Panc1 (cell line): ENCODE measurements at regions not wholly inside any gene's neighbourhood (a gene's known extent, or its start where the extent isn't known, plus 50 kb on each side); places are given as distances from the start of the nearest gene placed in this dataset.
"Not testable (repeated sequence)": the region's sequence is repeated elsewhere in the genome, so short reads cannot be mapped to it uniquely, and the experiment has no call there.

Source experiments
- ATAC-seq: fragments of 200-7000 bp; cut with Tn5 transposase; 2 replicates; pipeline ENCODE4 v1.9.1; 2020; ENCODE audit warnings: mild to moderate bottlenecking, moderate library complexity
- BruUV-seq: library from RNA; stranded (reverse); fragments of 400-500 nt; replicated peaks from 2 replicates; lab custom pipeline; 2021; lab: Mats Ljungman, UMichigan
- CTCF ChIA-PET: fragments of 300-600 bp; sonication (Branson Sonifier 250); formaldehyde crosslinking; loops from one replicate; lab custom pipeline; 2022; ENCODE audit warnings: antibody characterized with exemption; lab: Charles Lee
- POLR2A ChIA-PET: fragments of 300-600 bp; sonication (Branson Sonifier 250); formaldehyde crosslinking; loops from one replicate; lab custom pipeline; 2022; ENCODE audit warnings: antibody characterized with exemption; lab: Charles Lee
- DNase-seq: peaks from one replicate; pipeline ENCODE4 v3.0.0-alpha.2; 2010; ENCODE audit warnings: low read depth, low spot score
- H3K27ac ChIP-seq: 2 replicates; pipeline ENCODE4 v1.5.1; 2011; ENCODE audit warnings: mild to moderate bottlenecking, low read length, inconsistent platforms
- H3K27me3 ChIP-seq: fragments of 200-500 bp; sonication (Bioruptor generic); 2 replicates; pipeline ENCODE4 v1.6.0; 2014; ENCODE audit warnings: low read length, inconsistent platforms; ENCODE audit not compliant: control insufficient read depth, insufficient read depth
- H3K36me3 ChIP-seq: fragments of 200-500 bp; sonication (Bioruptor generic); 2 replicates; pipeline ENCODE4 v1.5.1; 2014; ENCODE audit warnings: inconsistent platforms, mild to moderate bottlenecking, low read length, moderate library complexity; ENCODE audit not compliant: control insufficient read depth, insufficient read depth
- H3K4me1 ChIP-seq: 2 replicates; pipeline ENCODE4 v1.5.1; 2011; ENCODE audit warnings: inconsistent platforms, mild to moderate bottlenecking, low read length, moderate library complexity; ENCODE audit not compliant: control insufficient read depth, insufficient read depth
- H3K4me3 ChIP-seq, 2 experiments: 2 replicates each; pipeline ENCODE4 v1.5.1; 2011 to 2012; ENCODE audit warnings: low read depth in 2 of 2, low read length in 2 of 2, mild to moderate bottlenecking in 2 of 2, inconsistent platforms in 1 of 2, moderate library complexity in 1 of 2
- H3K9me3 ChIP-seq: fragments of 200-500 bp; sonication (Bioruptor generic); 2 replicates; pipeline ENCODE4 v1.5.1; 2014; ENCODE audit warnings: low read depth, mild to moderate bottlenecking, inconsistent platforms, low read length, moderate library complexity; ENCODE audit not compliant: control insufficient read depth, insufficient read depth
- CTCF ChIP-seq: fragments of 450-650 bp; IDR thresholded peaks from 2 replicates; pipeline ENCODE4 v1.5.1; 2017; ENCODE audit warnings: mild to moderate bottlenecking
- POLR2AphosphoS5 ChIP-seq: IDR thresholded peaks from 2 replicates; pipeline ENCODE4 v1.6.1; 2012; ENCODE audit warnings: mild to moderate bottlenecking, low read depth, low read length, moderate library complexity
- REST ChIP-seq, 2 experiments: IDR thresholded peaks; 2 replicates each; pipeline ENCODE4 v1.6.1; 2011 to 2012; ENCODE audit warnings: low read depth in 2 of 2, control low read depth in 1 of 2, low read length in 1 of 2, mild to moderate bottlenecking in 1 of 2, moderate library complexity in 1 of 2; ENCODE audit not compliant: insufficient read depth in 1 of 2
- SIN3A ChIP-seq: IDR thresholded peaks from 2 replicates; pipeline ENCODE4 v1.6.1; 2012; ENCODE audit warnings: low read depth, mild to moderate bottlenecking, low read length, moderate library complexity, borderline replicate concordance; ENCODE audit not compliant: insufficient read depth
- TCF7L2 ChIP-seq: IDR thresholded peaks from 2 replicates; pipeline ENCODE4 v1.6.1; 2011; ENCODE audit warnings: mild to moderate bottlenecking, low read depth, low read length, inconsistent platforms
- in situ Hi-C: cut with HindIII; loops from 2 replicates; pipeline ENCODE4 v1.10.0; 2016; ENCODE audit warnings: low sequenced_read_pairs, low pct_unique_long_range_greater_than_20kb
- intact Hi-C: fragments of 100-400 bp; cut with micrococcal nuclease; formaldehyde crosslinking; loops from one replicate; pipeline ENCODE4 v1.10.0; 2022; ENCODE audit not compliant: unreplicated experiment

GRCh38 chr17:14575471-14575953 lies 274.6 kb downstream of the HS3ST3B1 start:
- no peak overlapping the region for H3K4me3 ChIP-seq
- H3K4me1 ChIP-seq: no peaks in the 10 kb centered on the region
- ChIA-PET POLR2A (no interaction called here), CTCF (no interaction called here)
- no peaks in the 10 kb centered on the region for H3K9me3 ChIP-seq
- DNase-seq: no peak
- intact Hi-C loops (no loop called here), in situ Hi-C loops (no loop called here)
- no peaks in the 10 kb centered on the region for H3K36me3 ChIP-seq
- no peak for ATAC-seq
- TF ChIP-seq CTCF (no peak), TCF7L2 (no peak), SIN3A (no peak), POLR2AphosphoS5 (no peak), REST (IDR thresholded peaks at IDR 0.05; ENCODE audit: insufficient read depth in 1 of 2, low read depth in 2 of 2, low read length in 1 of 2) (no peak)
- no TSS peak for BruUV-seq
- H3K27ac ChIP-seq: no peak overlapping the region
- no peaks in the 10 kb centered on the region for H3K27me3 ChIP-seq

GRCh38 chr17:14560325-14560724 lies 259.4 kb downstream of the HS3ST3B1 start:
- H3K4me1 ChIP-seq, BruUV-seq, H3K27ac ChIP-seq, H3K36me3 ChIP-seq, ATAC-seq, intact Hi-C loops, H3K27me3 ChIP-seq, DNase-seq, H3K9me3 ChIP-seq, in situ Hi-C loops, CTCF ChIA-PET, H3K4me3 ChIP-seq: not testable (repeated sequence)
- POLR2A ChIA-PET: interaction anchor here (0.7 kb wide), 1 partner anchor 42 kb away, joined by 4 read pairs; no protein-coding TSS in a partner anchor

- Histone ChIP-seq H3K36me3 (no peaks in the 10 kb centered on the region), H3K4me3 (no peak overlapping the region), H3K27me3 (no peaks in the 10 kb centered on the region), H3K27ac (no peak overlapping the region), H3K9me3 (no peaks in the 10 kb centered on the region), H3K4me1 (no peaks in the 10 kb centered on the region)
- ChIA-PET CTCF (interaction anchor here (0.6 kb wide), 1 partner anchor 91 kb away, joined by 3 read pairs; no protein-coding TSS in a partner anchor), POLR2A (no interaction called here)
- DNase-seq: no peak
- in situ Hi-C loops (no loop called here), intact Hi-C loops (no loop called here)
- BruUV-seq: no TSS peak
- ATAC-seq: no peak
- TF ChIP-seq REST (IDR thresholded peaks at IDR 0.05; ENCODE audit: insufficient read depth in 1 of 2, low read depth in 2 of 2, low read length in 1 of 2): no peak
- TF ChIP-seq TCF7L2: no peak
Observed at GRCh38 chr17:14559264-14560119, 258.6 kb downstream of the HS3ST3B1 start.
